GM21786 (cell line): ENCODE measurements at regions not wholly inside any gene's neighbourhood (a gene's known extent, or its start where the extent isn't known, plus 50 kb on each side); places are given as distances from the start of the nearest gene placed in this dataset.

Experiments used
- ATAC-seq: cut with Tn5 transposase; IDR thresholded peaks from one replicate; pipeline ENCODE4 v1.9.1; 2021; ENCODE audit not compliant: unreplicated experiment

- no peak for ATAC-seq
Observed at GRCh38 chr7:125675169-125675568, 745.5 kb upstream of the POT1 start.

- no peak for ATAC-seq
Observed at GRCh38 chr7:125670926-125671572, 741.4 kb upstream of the POT1 start.

DNA sequence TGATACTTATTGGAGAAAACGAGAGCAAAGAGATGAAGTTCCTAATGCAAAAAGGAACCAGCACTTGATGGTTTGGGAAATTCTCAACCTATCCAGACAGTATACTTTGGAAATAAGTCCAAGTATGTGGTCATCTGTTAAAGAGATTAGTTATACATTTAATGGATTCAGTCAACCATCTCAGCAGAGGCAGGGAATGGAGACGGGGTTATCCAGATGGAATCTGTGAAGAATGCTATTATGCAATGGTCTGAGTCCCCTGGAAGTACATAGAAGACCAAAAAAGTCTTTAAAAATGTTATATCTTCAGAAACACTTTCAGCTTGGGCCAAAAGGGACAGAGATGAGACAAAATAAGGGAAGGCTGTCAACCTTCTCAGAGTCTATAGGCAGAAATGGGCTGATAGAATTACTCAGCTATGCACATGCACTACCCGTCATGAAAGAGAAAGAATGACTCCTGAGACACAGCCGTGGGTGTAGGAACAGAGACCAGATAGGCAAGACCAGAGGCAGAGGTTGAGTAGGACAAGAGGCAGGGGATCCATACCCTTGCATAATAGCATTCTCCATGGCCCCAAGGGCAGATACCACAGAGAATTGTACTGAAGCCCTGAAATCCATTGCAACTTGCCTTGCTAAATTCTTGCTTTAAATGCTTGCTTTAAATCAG, 738.8 kb upstream of the POT1 start:
- ATAC-seq = no peak

DNA sequence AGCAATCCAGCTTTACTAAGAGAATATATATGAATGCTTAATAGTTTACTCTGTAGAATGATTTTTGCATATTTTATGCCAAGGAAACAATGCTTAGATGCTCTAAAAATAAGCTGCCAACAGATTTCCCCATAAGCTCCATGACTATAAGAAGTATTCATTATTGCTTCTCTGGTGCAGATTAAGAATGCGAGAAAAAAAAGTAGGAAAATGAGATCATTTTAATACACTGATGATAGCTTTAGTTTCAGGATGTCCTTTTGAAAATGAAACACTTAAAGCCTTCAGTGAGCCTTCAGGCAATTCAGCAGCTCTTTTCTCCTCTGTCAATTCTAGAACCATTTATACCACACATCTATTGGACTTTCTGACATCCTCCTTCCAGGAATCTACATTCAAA, 735.0 kb upstream of the POT1 start:
- no peak for ATAC-seq

DNA sequence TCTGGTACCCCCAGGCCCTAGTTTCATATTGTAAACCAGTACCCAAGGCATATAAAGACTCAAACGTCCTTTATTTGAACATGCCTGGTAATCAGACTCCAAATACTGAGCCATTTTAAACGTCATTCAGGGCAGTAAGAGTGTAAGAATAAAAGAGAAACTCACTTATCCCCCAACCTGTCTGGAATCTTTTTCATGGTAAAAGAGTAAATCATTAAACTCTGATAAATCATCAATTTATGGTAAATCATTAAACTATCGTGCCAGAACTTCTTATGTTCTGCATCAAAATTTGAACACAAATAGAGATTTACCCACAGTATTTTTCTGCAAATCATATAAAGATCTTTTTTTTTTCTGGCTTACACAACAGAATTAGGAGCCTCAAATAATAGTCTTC, 734.3 kb upstream of the POT1 start:
- no peak for ATAC-seq

- ATAC-seq = no peak
Observed at GRCh38 chr7:125661677-125662076, 732.1 kb upstream of the POT1 start.

- ATAC-seq = no peak
Observed at GRCh38 chr7:125661006-125661405, 731.4 kb upstream of the POT1 start.

GRCh38 chr7:125654076-125654475, 724.5 kb upstream of the POT1 start:
- no peak for ATAC-seq

- no peak for ATAC-seq
Observed at GRCh38 chr7:125651823-125652528, 722.4 kb upstream of the POT1 start.

- no peak for ATAC-seq
Observed at GRCh38 chr7:125648543-125648942, 718.9 kb upstream of the POT1 start.

DNA sequence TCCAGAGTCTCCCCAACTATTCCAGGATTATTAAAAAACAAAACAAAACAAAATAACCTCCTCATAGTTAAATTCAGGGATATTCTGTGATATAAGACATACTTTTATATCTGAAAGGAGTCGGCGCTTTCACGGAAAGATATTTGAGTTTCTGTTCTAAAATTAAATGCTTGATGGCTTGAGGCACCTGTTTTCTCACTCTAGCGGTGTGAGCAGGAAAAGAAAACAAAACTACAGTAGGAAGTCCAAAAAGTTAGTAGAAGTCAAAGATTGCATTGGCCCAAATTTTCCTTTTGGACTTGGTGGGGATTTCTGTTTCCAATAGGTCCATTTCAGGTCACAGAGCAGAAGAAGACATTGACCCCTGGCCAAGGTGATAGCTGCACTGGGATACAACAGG, 716.1 kb upstream of the POT1 start:
- ATAC-seq = no peak

DNA sequence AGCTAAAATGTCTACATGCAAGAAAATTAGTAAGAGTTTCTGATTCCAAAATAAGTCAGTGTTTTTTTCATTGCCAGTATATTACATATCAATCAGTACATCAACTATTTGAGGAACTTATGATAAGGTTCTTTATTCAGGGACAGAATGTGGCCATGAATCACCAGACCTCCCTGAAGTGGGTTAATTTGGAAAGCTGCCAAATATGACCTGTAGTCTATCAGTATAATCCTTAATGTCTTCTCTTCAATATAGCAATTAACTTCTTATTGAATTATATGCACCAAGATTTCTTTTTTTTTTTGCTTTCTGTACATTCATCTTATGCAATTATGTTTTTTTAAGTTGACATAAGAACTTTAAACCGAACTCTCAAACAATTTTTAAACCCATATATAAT, 714.5 kb upstream of the POT1 start:
- ATAC-seq = no peak

DNA sequence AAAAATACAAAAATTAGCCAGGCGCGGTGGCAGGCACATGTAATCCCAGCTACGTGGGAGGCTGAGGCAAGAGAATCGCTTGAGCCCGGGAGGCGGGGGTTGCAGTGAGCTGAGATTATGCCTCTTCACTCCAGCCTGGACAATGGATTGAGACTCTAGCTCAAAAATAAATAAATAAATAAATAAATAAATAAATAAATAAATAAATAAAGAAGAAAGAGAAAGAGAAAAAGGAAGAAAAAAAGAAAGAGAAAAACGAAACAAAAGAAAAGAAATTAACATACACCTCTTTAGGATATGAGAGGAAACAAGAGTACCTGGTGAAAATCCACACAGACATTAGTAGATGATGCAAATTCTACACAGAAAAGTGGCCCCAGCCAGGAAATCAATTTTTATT, 713.7 kb upstream of the POT1 start:
- no peak for ATAC-seq

- no peak for ATAC-seq
Observed at GRCh38 chr7:125641884-125642283, 712.3 kb upstream of the POT1 start.

- ATAC-seq = no peak
Observed at GRCh38 chr7:125636320-125636962, 706.8 kb upstream of the POT1 start.

DNA sequence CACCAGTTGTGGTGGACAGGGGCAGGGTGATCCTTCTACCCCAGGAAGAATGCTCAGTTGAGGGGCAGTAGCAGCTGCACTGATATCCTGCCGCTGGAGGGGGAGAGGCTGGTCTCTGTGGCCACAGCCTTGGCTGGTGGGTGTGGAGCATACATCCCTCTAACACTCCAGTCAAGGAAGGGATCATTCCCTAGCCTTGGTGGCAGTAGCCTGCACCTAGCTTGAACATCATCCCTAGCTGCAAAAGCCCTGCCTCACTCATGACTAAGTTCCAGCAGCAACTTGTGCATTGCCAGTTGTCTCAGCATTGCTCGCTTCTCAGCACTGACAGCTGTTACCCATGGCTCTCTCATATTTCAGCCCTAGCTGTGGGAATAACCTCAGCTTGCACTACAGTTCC, 688.9 kb upstream of the POT1 start:
- ATAC-seq = no peak

DNA sequence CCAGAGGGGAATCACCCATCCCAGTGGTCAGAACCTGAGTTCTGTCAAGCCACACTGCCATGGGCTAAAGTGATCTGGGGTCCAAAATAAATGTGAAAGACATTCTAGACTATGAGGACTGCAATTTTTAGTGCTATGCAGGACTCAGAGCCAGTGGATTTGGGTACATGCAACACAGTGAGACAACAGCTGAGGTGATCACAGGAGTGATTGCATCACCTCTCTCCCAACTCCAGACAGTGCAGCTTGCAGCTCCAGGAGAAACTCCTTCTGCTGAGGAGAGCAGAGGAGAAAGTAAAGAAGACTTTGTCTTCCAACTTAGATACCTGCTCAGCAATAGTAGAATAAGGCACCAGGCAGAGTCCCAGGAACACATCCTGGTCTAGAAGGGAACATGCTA, 682.0 kb upstream of the POT1 start:
- ATAC-seq = no peak

DNA sequence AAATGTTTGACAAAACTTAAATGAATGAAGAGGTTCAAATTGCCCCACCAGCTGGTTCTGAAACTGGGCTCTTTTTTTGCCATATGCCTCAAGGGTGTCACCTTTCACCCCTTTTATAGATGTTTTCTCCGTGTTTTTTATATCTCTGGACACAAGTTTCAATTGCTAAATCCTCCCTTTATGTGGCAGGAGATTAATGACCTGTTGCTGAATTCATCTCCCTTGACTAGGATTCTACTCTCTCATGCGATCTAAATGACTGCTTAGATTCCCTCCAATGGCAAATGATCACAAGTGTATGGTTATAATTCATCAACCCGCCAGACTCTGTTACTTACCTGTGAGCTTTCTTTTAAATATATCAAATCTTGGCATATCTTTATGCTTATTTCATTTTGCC, 677.0 kb upstream of the POT1 start:
- ATAC-seq = no peak

- no peak for ATAC-seq
Observed at GRCh38 chr7:125605241-125605640, 675.6 kb upstream of the POT1 start.

DNA sequence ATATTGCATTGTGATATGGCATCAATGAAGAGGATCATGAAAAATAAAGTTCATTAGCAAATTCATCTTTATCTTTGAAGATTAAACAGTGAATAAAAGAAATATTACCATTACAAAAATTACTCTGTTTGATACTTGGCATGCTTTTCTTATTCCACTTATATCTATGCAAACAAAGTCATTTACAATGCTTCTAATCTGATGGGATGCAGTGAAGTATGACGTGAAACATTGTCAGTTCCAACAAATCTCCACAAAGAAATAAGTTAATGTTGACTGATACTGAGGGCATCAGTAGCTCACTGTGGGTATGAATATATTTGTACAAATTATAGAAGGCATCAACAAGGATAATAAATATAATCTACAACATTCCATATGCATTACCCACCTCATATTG, 672.8 kb upstream of the POT1 start:
- ATAC-seq = no peak

DNA sequence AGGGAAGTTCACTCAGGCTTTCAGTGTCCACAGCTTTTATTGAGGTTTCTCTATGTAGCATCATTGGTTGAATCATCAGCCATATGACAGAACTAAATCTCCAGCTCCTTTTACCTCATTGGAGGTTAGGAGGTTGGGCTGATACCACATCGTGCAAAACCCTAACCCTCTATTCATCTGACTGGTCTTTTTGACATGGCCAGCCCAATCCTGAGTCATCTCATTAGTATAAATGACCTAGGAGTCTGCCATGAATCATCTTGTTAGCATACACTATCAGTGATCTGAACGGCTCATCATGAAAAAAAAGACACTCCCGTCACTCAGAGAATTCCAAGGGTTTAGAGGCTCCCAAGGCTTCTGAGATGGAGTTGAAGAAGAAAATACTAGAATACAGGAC, 669.8 kb upstream of the POT1 start:
- no peak for ATAC-seq

- ATAC-seq = no peak
Observed at GRCh38 chr7:125592331-125592730, 662.7 kb upstream of the POT1 start.
